ENCODE measurements at regions not wholly inside any gene's neighbourhood (a gene's known extent, or its start where the extent isn't known, plus 50 kb on each side); places are given as distances from the start of the nearest gene placed in this dataset.
"Not testable (repeated sequence)": the region's sequence is repeated elsewhere in the genome, so short reads cannot be mapped to it uniquely, and the experiment has no call there.

DNA sequence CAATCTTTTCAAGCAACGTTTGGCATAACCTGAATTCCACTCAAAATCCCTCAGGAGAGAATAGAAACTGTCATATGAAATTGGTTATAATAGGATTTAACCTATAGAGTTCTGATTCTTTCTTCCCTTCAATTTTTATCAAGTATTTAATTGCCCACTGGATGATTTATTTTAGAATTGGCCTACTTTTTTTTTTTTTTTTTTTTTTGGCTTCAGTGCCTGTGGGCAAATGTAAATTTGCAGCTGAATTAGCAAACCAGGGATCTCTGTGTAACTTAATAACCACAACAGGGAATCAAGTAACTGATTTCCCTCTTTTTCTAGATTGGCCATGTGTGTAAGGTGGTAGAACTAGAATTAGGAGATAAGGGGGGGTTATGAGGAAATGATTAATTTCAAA lies 157.0 kb downstream of the SOX4 start:
- no peak overlapping the region for H3K4me3 Mint-ChIP-seq
- ATAC-seq (no peak), DNase-seq (no peak)
- POLR2A ChIA-PET: no interaction called here
- CTCF ChIA-PET: no interaction called here
- H3K27ac Mint-ChIP-seq: no peak overlapping the region
- H3K9me3 Mint-ChIP-seq (ENCODE audit: insufficient read depth): no peaks in the 10 kb centered on the region
- H3K4me1 Mint-ChIP-seq (ENCODE audit: low read depth): no peaks in the 10 kb centered on the region
- H3K36me3 Mint-ChIP-seq (ENCODE audit: low read depth): no peaks in the 10 kb centered on the region
- no peaks in the 10 kb centered on the region for H3K27me3 Mint-ChIP-seq (ENCODE audit: low read depth)

DNA sequence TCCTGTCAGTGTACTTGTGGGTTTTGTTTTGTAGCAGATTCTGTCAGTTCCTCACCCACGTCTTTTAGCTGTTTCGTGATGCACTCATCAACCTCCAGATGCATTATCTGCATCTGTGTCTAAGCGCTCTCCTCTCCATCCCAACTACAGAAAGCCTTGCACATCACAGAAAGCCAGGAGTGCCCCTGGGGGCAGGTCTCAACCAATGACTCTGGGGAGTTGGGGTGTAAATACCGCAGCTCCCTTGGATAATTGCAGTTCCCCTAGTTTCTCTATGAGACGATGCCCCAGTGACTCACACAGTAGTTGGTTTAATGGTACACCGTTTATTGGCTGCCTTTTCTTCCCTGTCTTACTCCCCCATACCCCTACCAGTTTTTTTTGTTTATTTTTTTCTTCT lies 158.1 kb downstream of the SOX4 start:
- no peak for ATAC-seq
- H3K27me3 Mint-ChIP-seq (ENCODE audit: low read depth): no peaks in the 10 kb centered on the region
- ChIA-PET POLR2A (no interaction called here), CTCF (no interaction called here)
- H3K4me3 Mint-ChIP-seq: no peak overlapping the region
- no peaks in the 10 kb centered on the region for H3K9me3 Mint-ChIP-seq (ENCODE audit: insufficient read depth)
- DNase-seq: no peak
- H3K27ac Mint-ChIP-seq: no peak overlapping the region
- H3K4me1 Mint-ChIP-seq (ENCODE audit: low read depth): no peaks in the 10 kb centered on the region
- H3K36me3 Mint-ChIP-seq (ENCODE audit: low read depth): no peaks in the 10 kb centered on the region

DNA sequence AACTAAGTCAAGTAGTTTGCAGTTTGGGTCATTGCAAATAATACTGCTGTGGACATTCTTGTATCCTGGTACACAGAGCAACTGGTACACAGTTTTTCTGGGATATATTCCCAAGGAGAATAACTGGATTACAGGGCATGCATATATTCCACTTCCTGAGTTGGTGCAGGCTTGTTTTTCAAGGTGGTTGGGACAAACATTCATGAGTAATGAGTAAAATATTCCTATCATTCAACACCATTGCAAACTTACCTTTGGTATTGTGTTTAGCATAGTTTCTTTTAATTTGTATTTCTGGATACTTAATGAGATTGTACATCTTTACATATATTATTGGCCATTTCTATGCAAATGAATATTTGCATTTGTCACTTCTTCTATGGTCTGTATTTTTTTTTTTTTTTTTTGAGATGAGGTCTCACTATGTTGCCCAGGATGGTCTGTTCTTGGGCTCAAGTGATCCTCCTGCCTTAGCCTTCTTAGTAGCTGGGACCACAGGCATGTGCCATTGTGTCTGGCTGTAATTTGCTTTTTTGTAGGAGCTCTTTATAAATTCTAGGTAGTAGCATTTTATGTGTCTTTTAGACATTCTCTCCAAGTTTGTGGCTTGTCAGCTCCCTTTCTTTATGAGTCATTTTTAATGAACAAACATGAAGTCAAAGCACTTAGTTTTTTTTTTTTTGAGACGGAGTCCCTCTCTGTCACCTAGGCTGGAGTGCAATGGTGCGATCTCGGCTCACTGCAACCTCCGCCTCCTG lies 158.7 kb downstream of the SOX4 start:
- DNase-seq (no peak), ATAC-seq (no peak)
- POLR2A ChIA-PET: no interaction called here
- no peaks in the 10 kb centered on the region for H3K9me3 Mint-ChIP-seq (ENCODE audit: insufficient read depth)
- no peak overlapping the region for H3K4me3 Mint-ChIP-seq
- no peak overlapping the region for H3K27ac Mint-ChIP-seq
- no peaks in the 10 kb centered on the region for H3K4me1 Mint-ChIP-seq (ENCODE audit: low read depth)
- H3K36me3 Mint-ChIP-seq (ENCODE audit: low read depth): no peaks in the 10 kb centered on the region
- no peaks in the 10 kb centered on the region for H3K27me3 Mint-ChIP-seq (ENCODE audit: low read depth)
- CTCF ChIA-PET: no interaction called here

DNA sequence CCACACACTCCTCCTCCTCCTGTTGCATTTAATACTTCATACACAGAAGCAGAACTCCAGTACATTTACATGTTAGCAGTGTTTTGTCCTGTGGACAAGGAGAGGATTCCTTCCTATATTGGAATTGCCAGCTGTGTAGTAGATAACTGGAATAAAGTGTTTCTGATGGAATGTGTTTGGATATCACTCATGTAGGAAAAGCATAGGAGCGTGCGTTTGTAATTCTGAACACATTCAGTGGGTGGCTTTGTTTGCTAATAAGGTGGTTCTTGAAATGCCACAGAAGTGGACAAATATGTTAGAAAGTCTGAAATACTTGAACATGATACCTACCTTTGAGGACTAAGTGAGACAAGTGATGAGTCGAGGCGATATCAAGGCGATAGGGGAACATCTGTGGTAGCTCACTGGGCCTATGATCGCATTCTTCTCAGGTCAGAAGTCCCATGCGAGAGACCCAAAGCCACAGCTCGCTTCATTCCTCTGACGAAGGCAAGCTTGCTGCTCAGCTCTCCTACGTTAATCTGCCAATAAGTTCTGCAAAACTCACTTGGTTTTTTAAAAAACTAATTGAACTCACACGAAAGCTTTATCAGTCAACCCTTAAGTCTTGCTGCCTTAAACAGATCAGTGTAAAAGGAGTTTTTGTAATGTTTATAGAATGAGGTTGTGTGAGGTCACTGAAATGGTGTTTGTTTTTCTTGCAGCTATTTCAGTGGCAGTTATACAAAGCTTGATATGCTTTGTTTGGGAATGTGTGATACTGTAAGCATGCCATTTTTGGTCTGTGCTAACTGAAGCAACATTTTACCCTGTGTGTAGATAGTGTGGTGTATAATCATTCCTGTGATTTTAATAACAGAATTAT lies 159.9 kb downstream of the SOX4 start:
- Mint-ChIP-seq H3K36me3 (ENCODE audit: low read depth) (no peaks in the 10 kb centered on the region), H3K4me3 (no peak overlapping the region), H3K9me3 (ENCODE audit: insufficient read depth) (no peaks in the 10 kb centered on the region), H3K27ac (no peak overlapping the region), H3K4me1 (ENCODE audit: low read depth) (no peaks in the 10 kb centered on the region), H3K27me3 (ENCODE audit: low read depth) (no peaks in the 10 kb centered on the region)
- DNase-seq (no peak), ATAC-seq (no peak)
- CTCF ChIA-PET: no interaction called here
- POLR2A ChIA-PET: no interaction called here

DNA sequence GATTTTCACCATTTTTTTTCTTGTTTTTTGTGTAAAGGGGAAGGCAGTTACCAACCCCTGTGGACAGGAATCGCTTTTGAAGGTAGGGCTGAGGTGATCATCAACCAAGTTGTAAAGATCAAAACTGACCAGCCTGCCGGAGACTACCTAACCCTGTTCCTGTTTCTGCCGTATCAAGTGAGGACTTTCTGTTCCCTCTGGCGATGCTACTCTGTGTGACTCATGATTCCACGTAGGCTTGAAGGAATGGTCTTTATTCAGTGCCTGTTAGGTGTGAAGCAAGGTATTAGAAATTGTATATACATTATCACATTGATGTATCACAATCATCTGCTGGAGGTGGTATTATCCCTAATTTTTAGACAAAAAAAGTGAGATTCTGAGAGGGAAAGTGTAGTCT lies 161.3 kb downstream of the SOX4 start:
- ATAC-seq (no peak), DNase-seq (no peak)
- Mint-ChIP-seq H3K27me3 (ENCODE audit: low read depth) (no peaks in the 10 kb centered on the region), H3K4me1 (ENCODE audit: low read depth) (no peaks in the 10 kb centered on the region), H3K4me3 (no peak overlapping the region), H3K36me3 (ENCODE audit: low read depth) (no peaks in the 10 kb centered on the region), H3K9me3 (ENCODE audit: insufficient read depth) (no peaks in the 10 kb centered on the region), H3K27ac (no peak overlapping the region)
- CTCF ChIA-PET: no interaction called here
- POLR2A ChIA-PET: no interaction called here

DNA sequence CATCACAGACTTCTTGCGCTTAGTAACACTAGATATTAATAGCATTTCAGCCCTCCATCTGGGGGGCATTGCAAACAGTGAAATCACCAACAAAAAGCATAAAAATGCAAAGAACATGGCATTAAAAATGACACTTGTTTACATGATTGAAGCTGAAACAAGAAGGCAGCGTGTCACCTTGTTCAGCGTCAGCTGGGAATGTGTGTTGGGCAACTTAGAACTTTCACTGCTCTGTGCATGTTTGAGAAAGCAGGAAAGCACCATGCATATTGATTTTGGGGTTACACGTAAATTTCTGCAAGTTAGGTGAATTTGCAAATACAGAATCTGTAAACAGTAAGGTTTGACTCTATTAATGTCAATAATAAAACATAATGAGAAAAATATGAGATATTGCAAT lies 162.9 kb downstream of the SOX4 start:
- Mint-ChIP-seq H3K27ac (no peak overlapping the region), H3K4me1 (ENCODE audit: low read depth) (no peaks in the 10 kb centered on the region), H3K9me3 (ENCODE audit: insufficient read depth) (no peaks in the 10 kb centered on the region), H3K27me3 (ENCODE audit: low read depth) (no peaks in the 10 kb centered on the region), H3K4me3 (no peak overlapping the region), H3K36me3 (ENCODE audit: low read depth) (no peaks in the 10 kb centered on the region)
- ATAC-seq (no peak), DNase-seq (no peak)
- POLR2A ChIA-PET: no interaction called here
- CTCF ChIA-PET: no interaction called here

DNA sequence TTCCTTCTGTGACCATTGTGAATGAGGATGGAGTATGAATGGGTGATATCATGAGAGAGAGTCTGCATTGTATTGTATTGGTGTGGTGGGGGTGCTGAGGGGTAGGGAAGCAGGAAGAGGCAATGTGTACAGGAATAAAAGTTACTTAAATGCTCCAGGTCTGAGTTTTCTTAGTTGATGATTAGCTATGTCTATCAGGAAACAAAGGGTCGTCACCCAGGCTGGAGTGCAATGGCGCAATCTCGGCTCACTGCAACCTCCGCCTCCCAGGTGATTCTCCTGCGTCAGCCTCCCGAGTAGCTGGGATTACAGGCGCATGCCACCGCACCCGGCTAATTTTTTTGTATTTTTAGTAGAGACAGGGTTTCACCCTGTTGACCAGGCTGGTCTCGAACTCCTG lies 163.8 kb downstream of the SOX4 start:
- H3K4me1 Mint-ChIP-seq (ENCODE audit: low read depth); H3K4me3 Mint-ChIP-seq; H3K36me3 Mint-ChIP-seq (ENCODE audit: low read depth); CTCF ChIA-PET; ATAC-seq; H3K27me3 Mint-ChIP-seq (ENCODE audit: low read depth); DNase-seq; H3K27ac Mint-ChIP-seq; POLR2A ChIA-PET; H3K9me3 Mint-ChIP-seq (ENCODE audit: insufficient read depth): not testable (repeated sequence)

DNA sequence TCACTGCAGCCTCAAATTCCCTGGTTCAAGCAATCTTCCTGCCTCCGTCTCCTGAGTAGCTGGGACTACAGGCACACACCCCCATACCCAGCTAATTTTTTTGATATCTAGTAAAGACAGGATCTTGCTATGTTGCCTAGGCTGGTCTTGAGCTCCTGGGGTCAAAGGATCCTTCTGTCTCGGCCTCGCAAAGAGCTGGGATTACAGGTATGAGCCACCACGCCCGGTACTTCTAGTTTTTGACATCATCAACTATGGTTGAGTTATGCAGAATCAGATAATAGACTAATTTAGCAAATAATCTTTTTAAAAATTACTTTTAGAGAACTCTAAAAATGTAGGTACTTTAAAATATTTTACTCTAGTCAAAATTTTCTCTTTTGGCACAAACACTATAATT lies 166.2 kb downstream of the SOX4 start:
- ATAC-seq: no peak
- no peaks in the 10 kb centered on the region for H3K36me3 Mint-ChIP-seq (ENCODE audit: low read depth)
- POLR2A ChIA-PET: no interaction called here

DNA sequence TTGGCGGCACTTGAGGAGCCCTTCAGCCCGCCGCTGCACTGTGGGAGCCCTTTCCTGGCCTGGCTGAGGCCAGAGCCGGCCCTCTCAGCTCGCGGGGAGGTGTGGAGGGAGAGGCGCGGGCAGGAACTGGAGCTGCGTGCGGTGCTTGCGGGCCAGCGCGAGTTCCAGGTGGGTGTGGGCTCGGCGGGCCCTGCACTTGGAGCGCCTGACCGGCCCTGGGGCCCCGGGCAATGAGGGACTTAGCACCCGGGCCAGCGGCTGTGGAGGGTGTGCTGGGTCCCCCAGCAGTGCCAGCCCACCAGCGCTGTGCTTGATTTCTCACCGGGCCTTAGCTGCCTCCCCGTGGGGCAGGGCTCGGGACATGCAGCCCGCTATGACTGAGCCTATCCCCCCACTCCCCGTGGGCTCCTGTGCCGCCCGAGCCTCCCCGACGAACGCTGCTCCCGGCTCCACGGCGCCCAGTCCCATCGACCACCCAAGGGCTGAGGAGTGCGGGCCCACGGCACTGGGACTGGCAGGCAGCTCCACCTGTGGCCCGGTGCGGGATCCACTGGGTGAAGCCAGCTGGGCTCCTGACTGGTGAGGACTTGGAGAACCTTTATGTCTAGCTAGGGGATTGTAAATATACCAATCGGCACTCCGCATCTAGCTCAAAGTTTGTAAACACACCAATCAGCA lies 167.6 kb downstream of the SOX4 start:
- H3K27ac Mint-ChIP-seq; H3K36me3 Mint-ChIP-seq (ENCODE audit: low read depth); ATAC-seq; H3K9me3 Mint-ChIP-seq (ENCODE audit: insufficient read depth); DNase-seq; H3K27me3 Mint-ChIP-seq (ENCODE audit: low read depth); POLR2A ChIA-PET; CTCF ChIA-PET; H3K4me1 Mint-ChIP-seq (ENCODE audit: low read depth); H3K4me3 Mint-ChIP-seq: not testable (repeated sequence)

More for the DNA sequence above, 166.2 kb downstream of the SOX4 start:
- Mint-ChIP-seq H3K9me3 (ENCODE audit: insufficient read depth) (peaks cover 5% of the 10 kb centered on the region), H3K27me3 (ENCODE audit: low read depth) (no peaks in the 10 kb centered on the region), H3K4me1 (ENCODE audit: low read depth) (no peaks in the 10 kb centered on the region), H3K27ac (no peak overlapping the region), H3K4me3 (no peak overlapping the region)
- DNase-seq: no peak
- CTCF ChIA-PET: no interaction called here

DNA sequence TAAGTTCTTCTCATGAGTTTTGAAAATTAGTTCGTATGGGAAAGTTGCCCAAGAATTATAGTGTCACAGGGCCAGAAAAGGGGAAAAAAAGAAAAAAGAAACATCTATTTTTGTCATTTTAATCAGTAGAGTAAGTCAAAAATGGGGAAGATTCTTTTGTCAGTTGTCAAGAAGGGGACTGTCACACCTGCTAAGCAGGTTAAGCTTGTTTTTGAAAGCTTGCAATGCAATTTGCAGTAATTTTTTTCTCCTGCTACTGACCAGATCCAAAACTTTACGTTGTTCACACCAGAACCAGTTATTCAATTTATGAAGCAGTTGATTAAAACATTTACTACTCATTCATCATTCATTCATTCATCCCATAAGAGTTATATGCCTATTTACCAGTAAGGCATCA lies 171.4 kb downstream of the SOX4 start:
- Mint-ChIP-seq H3K27me3 (ENCODE audit: low read depth) (peaks cover 2% of the 10 kb centered on the region), H3K36me3 (ENCODE audit: low read depth) (no peaks in the 10 kb centered on the region), H3K27ac (no peak overlapping the region), H3K4me3 (no peak overlapping the region), H3K9me3 (ENCODE audit: insufficient read depth) (peaks cover 5% of the 10 kb centered on the region), H3K4me1 (ENCODE audit: low read depth) (no peaks in the 10 kb centered on the region)
- DNase-seq (no peak), ATAC-seq (no peak)
- ChIA-PET CTCF (no interaction called here), POLR2A (no interaction called here)

DNA sequence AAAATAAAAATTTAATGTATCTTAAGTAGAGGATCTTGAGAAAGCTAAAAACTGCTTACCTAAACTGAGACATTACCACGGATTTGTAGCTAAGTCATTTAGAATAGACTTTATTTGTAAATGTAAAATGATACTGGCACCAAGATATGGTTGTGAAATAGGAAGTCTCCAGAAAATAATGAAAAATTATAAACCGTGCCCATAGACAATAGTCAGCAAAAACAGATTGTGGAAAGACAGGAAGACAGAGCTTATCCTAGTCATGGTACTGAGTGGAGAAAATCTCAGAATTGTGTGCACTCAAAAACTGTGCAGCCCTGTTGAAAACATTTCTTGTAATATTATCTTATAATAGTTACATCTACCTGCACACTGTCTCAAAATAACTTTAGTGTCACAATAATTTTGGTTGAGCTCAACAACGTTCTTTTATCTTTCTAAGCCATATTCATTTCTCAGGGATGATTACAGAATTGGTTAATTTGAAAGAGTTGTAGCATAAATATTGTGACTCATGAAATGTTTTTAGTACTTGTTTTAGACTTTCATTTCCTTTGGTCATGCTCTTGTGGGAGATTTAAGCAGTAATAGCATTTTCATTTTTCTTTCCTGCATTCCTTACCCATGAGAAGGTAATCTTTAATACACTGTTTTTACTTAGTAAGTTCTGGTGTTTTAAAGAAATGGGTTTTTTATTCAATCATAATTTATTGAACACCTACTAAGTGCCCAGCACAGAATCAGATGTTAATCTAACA lies 174.5 kb downstream of the SOX4 start:
- DNase-seq (no peak), ATAC-seq (no peak)
- H3K27ac Mint-ChIP-seq: no peak overlapping the region
- no peaks in the 10 kb centered on the region for H3K4me1 Mint-ChIP-seq (ENCODE audit: low read depth)
- ChIA-PET CTCF (no interaction called here), POLR2A (interaction anchor here (0.5 kb wide), 1 partner anchor 62 kb away, joined by 3 read pairs; no protein-coding TSS in a partner anchor)
- no peaks in the 10 kb centered on the region for H3K9me3 Mint-ChIP-seq (ENCODE audit: insufficient read depth)
- H3K4me3 Mint-ChIP-seq: no peak overlapping the region
- H3K27me3 Mint-ChIP-seq (ENCODE audit: low read depth): peaks cover 2% of the 10 kb centered on the region
- no peaks in the 10 kb centered on the region for H3K36me3 Mint-ChIP-seq (ENCODE audit: low read depth)

DNA sequence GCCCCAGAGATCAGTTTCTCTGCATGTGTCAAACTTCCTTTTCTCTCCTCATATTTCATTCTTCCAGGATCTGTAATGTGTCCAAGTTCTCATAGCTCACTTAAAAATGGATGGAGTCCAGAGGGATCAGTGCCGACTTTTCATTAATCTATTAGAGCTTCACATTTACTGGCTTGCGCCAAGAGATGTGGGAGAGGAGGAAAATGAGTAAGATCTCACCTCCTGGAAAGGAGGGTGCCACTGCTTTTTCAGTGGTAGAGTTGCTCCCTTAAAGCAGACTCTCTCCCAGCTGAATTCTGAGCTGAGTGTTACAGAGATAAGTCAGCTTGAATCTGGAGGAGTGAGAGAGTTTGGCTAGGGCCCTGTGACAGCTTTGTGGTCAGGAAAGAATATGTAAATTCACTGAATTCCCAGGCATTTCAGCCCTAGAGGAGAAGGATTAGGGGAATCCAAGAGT lies 175.9 kb downstream of the SOX4 start:
- peaks cover 2% of the 10 kb centered on the region for H3K27me3 Mint-ChIP-seq (ENCODE audit: low read depth)
- DNase-seq (no peak), ATAC-seq (no peak)
- no peak overlapping the region for H3K4me3 Mint-ChIP-seq
- H3K36me3 Mint-ChIP-seq (ENCODE audit: low read depth): no peaks in the 10 kb centered on the region
- ChIA-PET POLR2A (no interaction called here), CTCF (no interaction called here)
- H3K27ac Mint-ChIP-seq: no peak overlapping the region
- no peaks in the 10 kb centered on the region for H3K4me1 Mint-ChIP-seq (ENCODE audit: low read depth)
- no peaks in the 10 kb centered on the region for H3K9me3 Mint-ChIP-seq (ENCODE audit: insufficient read depth)

All from activated CD8-positive, alpha-beta T cell treated with anti-CD3 and anti-CD28 coated beads, Interleukin-2, amount 10 ng/mL, durations not matched to agents 7 days and 5 days (primary cell).